HEK293 (cell line): ENCODE measurements at regions not wholly inside any gene's neighbourhood (a gene's known extent, or its start where the extent isn't known, plus 50 kb on each side); places are given as distances from the start of the nearest gene placed in this dataset.

Source experiments
- CTCF ChIA-PET: fragments of 350-600 bp; formaldehyde crosslinking; extraction: SDS; loops from one replicate; lab custom pipeline; 2021; ENCODE audit warnings: antibody characterized with exemption; lab: Yijun Ruan, JAX
- POLR2A ChIA-PET: fragments of 300-600 bp; formaldehyde crosslinking; extraction: SDS; loops from one replicate; lab custom pipeline; 2020; ENCODE audit warnings: antibody characterized with exemption, inconsistent platforms; lab: Yijun Ruan, JAX
- H3K27ac ChIP-seq: fragments of 200-500 bp; sonication (Bioruptor generic); 2 replicates; pipeline ENCODE4 v1.5.1; 2014; ENCODE audit warnings: low read depth, low read length, control low read depth, inconsistent platforms; ENCODE audit errors: extremely low read depth
- H3K36me3 ChIP-seq, 2 experiments: fragments of 200-500 bp in 1 of 2; sonication (Bioruptor generic) in 1 of 2; 1 replicate in 1 of 2; 2 replicates in 1 of 2; pipeline ENCODE4 v1.5.1; 2014 to 2017; ENCODE audit warnings: inconsistent platforms in 2 of 2, low read length in 2 of 2; ENCODE audit not compliant: control insufficient read depth in 2 of 2, insufficient read depth in 1 of 2
- H3K4me1 ChIP-seq: fragments of 200-500 bp; sonication (Bioruptor generic); 2 replicates; pipeline ENCODE4 v1.5.1; 2014; ENCODE audit warnings: mild to moderate bottlenecking, low read length, inconsistent platforms; ENCODE audit not compliant: control insufficient read depth, insufficient read depth
- H3K4me3 ChIP-seq: 2 replicates; pipeline ENCODE4 v1.5.1; 2011; ENCODE audit warnings: low read depth, mild to moderate bottlenecking, control low read depth, low read length, moderate library complexity
- H3K9me3 ChIP-seq: fragments of 200-500 bp; sonication (Bioruptor generic); 2 replicates; pipeline ENCODE4 v1.5.1; 2014; ENCODE audit warnings: low read depth, low read length, inconsistent platforms; ENCODE audit not compliant: control insufficient read depth, insufficient read depth
- FEZF1 ChIP-seq: fragments of 450-650 bp; formaldehyde crosslinking; IDR thresholded peaks from 2 replicates; pipeline ENCODE4 v1.5.1; 2016; ENCODE audit warnings: missing biosample characterization, missing genetic modification characterization
- KLF10 ChIP-seq: fragments of 450-650 bp; IDR thresholded peaks from 2 replicates; pipeline ENCODE4 v1.5.1; 2018; ENCODE audit warnings: missing biosample characterization, mild to moderate bottlenecking, missing genetic modification characterization
- KLF8 ChIP-seq: fragments of 450-650 bp; formaldehyde crosslinking; IDR thresholded peaks from 2 replicates; pipeline ENCODE4 v1.5.1; 2016; ENCODE audit warnings: missing biosample characterization, missing genetic modification characterization
- SALL2 ChIP-seq: fragments of 450-650 bp; formaldehyde crosslinking; IDR thresholded peaks from 2 replicates; pipeline ENCODE4 v1.5.0; 2017; ENCODE audit warnings: missing biosample characterization, mild to moderate bottlenecking, missing genetic modification characterization, borderline replicate concordance
- SP2 ChIP-seq: fragments of 450-650 bp; formaldehyde crosslinking; IDR thresholded peaks from 2 replicates; pipeline ENCODE4 v1.5.1; 2016; ENCODE audit warnings: missing biosample characterization, missing genetic modification characterization
- TCF7L2 ChIP-seq: IDR thresholded peaks from 2 replicates; pipeline ENCODE4 v1.6.1; 2011; ENCODE audit warnings: low read depth, mild to moderate bottlenecking, inconsistent platforms, low read length, moderate library complexity, borderline replicate concordance
- ZFP69B ChIP-seq: fragments of 450-650 bp; formaldehyde crosslinking; IDR thresholded peaks from 2 replicates; pipeline ENCODE4 v1.5.1; 2016; ENCODE audit warnings: missing biosample characterization, missing genetic modification characterization
- ZNF140 ChIP-seq: fragments of 450-650 bp; formaldehyde crosslinking; IDR thresholded peaks from 2 replicates; pipeline ENCODE4 v1.5.1; 2016; ENCODE audit warnings: missing biosample characterization, missing genetic modification characterization
- ZNF221 ChIP-seq: fragments of 450-650 bp; formaldehyde crosslinking; IDR thresholded peaks from 2 replicates; pipeline ENCODE4 v1.5.1; 2017; ENCODE audit warnings: missing biosample characterization, missing genetic modification characterization, borderline replicate concordance
- ZNF335 ChIP-seq: fragments of 450-650 bp; formaldehyde crosslinking; conservative IDR thresholded peaks from 2 replicates; pipeline ENCODE4 v1.5.1; 2016; ENCODE audit warnings: missing biosample characterization, missing genetic modification characterization
- ZNF510 ChIP-seq: fragments of 450-650 bp; formaldehyde crosslinking; IDR thresholded peaks from 2 replicates; pipeline ENCODE4 v1.5.1; 2018; ENCODE audit warnings: mild to moderate bottlenecking, missing genetic modification characterization, missing biosample characterization; ENCODE audit not compliant: insufficient replicate concordance
- ZNF530 ChIP-seq: fragments of 450-650 bp; formaldehyde crosslinking; IDR thresholded peaks from 2 replicates; pipeline ENCODE4 v1.5.1; 2016; ENCODE audit warnings: low read depth, missing biosample characterization, missing genetic modification characterization
- ZNF555 ChIP-seq: fragments of 450-650 bp; formaldehyde crosslinking; conservative IDR thresholded peaks from 2 replicates; pipeline ENCODE4 v1.5.1; 2017; ENCODE audit warnings: missing biosample characterization, mild to moderate bottlenecking, missing genetic modification characterization, inconsistent platforms
- ZNF621 ChIP-seq: fragments of 450-650 bp; formaldehyde crosslinking; IDR thresholded peaks from 2 replicates; pipeline ENCODE4 v1.5.1; 2017; ENCODE audit warnings: missing biosample characterization, missing genetic modification characterization
- ZNF701 ChIP-seq: fragments of 450-650 bp; formaldehyde crosslinking; IDR thresholded peaks from 2 replicates; pipeline ENCODE4 v1.5.1; 2016; ENCODE audit warnings: missing biosample characterization, missing genetic modification characterization
- ZNF707 ChIP-seq: fragments of 450-650 bp; formaldehyde crosslinking; IDR thresholded peaks from 2 replicates; pipeline ENCODE4 v1.5.1; 2016; ENCODE audit warnings: missing biosample characterization, missing genetic modification characterization
- ZNF791 ChIP-seq: fragments of 450-650 bp; formaldehyde crosslinking; IDR thresholded peaks from 2 replicates; pipeline ENCODE4 v1.5.1; 2016; ENCODE audit warnings: missing biosample characterization, missing genetic modification characterization
- ZSCAN23 ChIP-seq: fragments of 450-650 bp; formaldehyde crosslinking; IDR thresholded peaks from 2 replicates; pipeline ENCODE4 v1.5.1; 2016; ENCODE audit warnings: missing biosample characterization, missing genetic modification characterization
- TF ChIP-seq, protein P1 (sequence below): fragments of 450-650 bp; formaldehyde crosslinking; IDR thresholded peaks from 2 replicates; pipeline ENCODE4 v1.5.1; 2016; ENCODE audit warnings: missing biosample characterization, missing genetic modification characterization
- TF ChIP-seq, protein P2 (sequence below): fragments of 450-650 bp; formaldehyde crosslinking; IDR thresholded peaks from 2 replicates; pipeline ENCODE4 v1.5.1; 2016; ENCODE audit warnings: missing biosample characterization, missing genetic modification characterization
- TF ChIP-seq, protein P3 (sequence below): fragments of 450-650 bp; formaldehyde crosslinking; IDR thresholded peaks from 2 replicates; pipeline ENCODE4 v1.5.1; 2016; ENCODE audit warnings: missing biosample characterization, missing genetic modification characterization
- TF ChIP-seq, protein P4 (sequence below): fragments of 450-650 bp; formaldehyde crosslinking; IDR thresholded peaks from 2 replicates; pipeline ENCODE4 v1.5.1; 2017; ENCODE audit warnings: missing biosample characterization, missing genetic modification characterization
- TF ChIP-seq, protein P5 (sequence below): fragments of 450-650 bp; formaldehyde crosslinking; IDR thresholded peaks from 2 replicates; pipeline ENCODE4 v1.5.1; 2017; ENCODE audit warnings: missing biosample characterization, mild to moderate bottlenecking, missing genetic modification characterization, moderate library complexity

DNA sequence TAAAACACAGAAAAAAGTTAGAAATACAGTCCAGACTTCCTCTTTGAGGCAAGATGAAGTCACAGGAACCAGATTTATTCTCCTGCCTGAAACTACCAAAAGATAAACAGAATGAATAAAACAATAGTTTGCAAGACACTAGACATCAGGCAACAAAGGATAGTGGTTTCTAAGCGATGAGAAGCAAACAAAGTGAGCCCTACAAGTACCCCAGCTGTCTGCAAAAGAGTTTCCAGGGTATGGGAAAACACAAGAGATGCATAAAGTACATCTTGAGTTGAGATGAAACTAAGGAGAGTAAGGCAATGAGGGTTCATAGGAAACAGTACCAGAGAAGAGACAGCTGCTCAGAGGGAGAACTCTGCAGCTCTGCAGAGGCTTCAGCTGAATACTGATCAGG is 83.3 kb upstream of the COL24A1 start:
- CTCF ChIA-PET: no interaction called here

DNA sequence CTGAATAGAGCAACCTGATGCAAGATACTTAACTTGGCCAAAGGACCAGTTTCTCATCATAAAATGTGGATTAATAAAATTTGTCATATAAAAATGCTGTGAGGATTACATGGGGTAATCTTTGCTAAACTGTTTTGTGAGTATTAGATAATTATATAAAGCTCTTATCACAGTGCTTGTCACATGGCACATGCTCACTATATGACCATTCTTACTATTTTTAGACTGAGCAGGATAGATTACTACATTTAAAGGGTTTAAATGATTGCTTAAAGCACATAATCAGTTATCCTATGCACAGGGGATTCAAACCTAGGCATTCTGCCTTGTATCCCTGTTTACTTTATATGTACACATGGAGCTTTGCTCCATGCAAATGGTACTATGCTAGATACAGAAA is 82.9 kb upstream of the COL24A1 start:
- CTCF ChIA-PET: no interaction called here

More for the DNA sequence above, 83.3 kb upstream of the COL24A1 start:
- Histone ChIP-seq H3K9me3 (no peaks in the 10 kb centered on the region), H3K36me3 (no peaks in the 10 kb centered on the region), H3K4me3 (no peak overlapping the region), H3K27ac (no peak overlapping the region), H3K4me1 (no peaks in the 10 kb centered on the region)
- POLR2A ChIA-PET: no interaction called here
- TF ChIP-seq ZNF510 (tag by site-specific recombination): no peak
- TF ChIP-seq ZNF335: no peak
- TF ChIP-seq ZFP69B (tag by site-specific recombination): no peak
- no peak for TF ChIP-seq SP2 (tag by site-specific recombination)
- no peak for TF ChIP-seq TCF7L2
- TF ChIP-seq, protein P1, sequence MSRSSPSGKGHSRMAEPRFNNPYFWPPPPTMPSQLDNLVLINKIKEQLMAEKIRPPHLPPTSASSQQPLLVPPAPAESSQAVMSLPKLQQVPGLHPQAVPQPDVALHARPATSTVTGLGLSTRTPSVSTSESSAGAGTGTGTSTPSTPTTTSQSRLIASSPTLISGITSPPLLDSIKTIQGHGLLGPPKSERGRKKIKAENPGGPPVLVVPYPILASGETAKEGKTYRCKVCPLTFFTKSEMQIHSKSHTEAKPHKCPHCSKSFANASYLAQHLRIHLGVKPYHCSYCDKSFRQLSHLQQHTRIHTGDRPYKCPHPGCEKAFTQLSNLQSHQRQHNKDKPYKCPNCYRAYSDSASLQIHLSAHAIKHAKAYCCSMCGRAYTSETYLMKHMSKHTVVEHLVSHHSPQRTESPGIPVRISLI (tag by site-specific recombination): no peak
- no peak for TF ChIP-seq ZNF140 (tag by site-specific recombination)

More for the DNA sequence above, 82.9 kb upstream of the COL24A1 start:
- no peak for TF ChIP-seq ZNF701 (tag by site-specific recombination)
- TF ChIP-seq KLF10 (tag by site-specific recombination): no peak
- TF ChIP-seq, protein P2, sequence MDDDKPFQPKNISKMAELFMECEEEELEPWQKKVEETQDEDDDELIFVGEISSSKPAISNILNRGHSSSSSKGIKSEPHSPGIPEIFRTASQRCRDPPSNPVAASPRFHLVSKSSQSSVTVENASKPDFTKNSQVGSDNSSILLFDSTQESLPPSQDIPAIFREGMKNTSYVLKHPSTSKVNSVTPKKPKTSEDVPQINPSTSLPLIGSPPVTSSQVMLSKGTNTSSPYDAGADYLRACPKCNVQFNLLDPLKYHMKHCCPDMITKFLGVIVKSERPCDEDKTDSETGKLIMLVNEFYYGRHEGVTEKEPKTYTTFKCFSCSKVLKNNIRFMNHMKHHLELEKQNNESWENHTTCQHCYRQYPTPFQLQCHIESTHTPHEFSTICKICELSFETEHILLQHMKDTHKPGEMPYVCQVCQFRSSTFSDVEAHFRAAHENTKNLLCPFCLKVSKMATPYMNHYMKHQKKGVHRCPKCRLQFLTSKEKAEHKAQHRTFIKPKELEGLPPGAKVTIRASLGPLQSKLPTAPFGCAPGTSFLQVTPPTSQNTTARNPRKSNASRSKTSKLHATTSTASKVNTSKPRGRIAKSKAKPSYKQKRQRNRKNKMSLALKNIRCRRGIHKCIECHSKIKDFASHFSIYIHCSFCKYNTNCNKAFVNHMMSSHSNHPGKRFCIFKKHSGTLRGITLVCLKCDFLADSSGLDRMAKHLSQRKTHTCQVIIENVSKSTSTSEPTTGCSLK (tag by site-specific recombination): no peak
- TF ChIP-seq ZNF530: no peak
- TF ChIP-seq ZNF221 (tag by site-specific recombination): no peak
- TF ChIP-seq, protein P3, sequence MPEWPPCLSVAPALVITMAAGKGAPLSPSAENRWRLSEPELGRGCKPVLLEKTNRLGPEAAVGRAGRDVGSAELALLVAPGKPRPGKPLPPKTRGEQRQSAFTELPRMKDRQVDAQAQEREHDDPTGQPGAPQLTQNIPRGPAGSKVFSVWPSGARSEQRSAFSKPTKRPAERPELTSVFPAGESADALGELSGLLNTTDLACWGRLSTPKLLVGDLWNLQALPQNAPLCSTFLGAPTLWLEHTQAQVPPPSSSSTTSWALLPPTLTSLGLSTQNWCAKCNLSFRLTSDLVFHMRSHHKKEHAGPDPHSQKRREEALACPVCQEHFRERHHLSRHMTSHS: no peak
- no peak for TF ChIP-seq ZNF791 (tag by site-specific recombination)
- TF ChIP-seq ZSCAN23 (tag by site-specific recombination): no peak
- TF ChIP-seq KLF8 (tag by site-specific recombination): no peak
- TF ChIP-seq, protein P4, sequence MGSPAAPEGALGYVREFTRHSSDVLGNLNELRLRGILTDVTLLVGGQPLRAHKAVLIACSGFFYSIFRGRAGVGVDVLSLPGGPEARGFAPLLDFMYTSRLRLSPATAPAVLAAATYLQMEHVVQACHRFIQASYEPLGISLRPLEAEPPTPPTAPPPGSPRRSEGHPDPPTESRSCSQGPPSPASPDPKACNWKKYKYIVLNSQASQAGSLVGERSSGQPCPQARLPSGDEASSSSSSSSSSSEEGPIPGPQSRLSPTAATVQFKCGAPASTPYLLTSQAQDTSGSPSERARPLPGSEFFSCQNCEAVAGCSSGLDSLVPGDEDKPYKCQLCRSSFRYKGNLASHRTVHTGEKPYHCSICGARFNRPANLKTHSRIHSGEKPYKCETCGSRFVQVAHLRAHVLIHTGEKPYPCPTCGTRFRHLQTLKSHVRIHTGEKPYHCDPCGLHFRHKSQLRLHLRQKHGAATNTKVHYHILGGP (tag by site-specific recombination): no peak
- TF ChIP-seq SALL2: no peak
- TF ChIP-seq ZNF555: no peak
- no peak for TF ChIP-seq FEZF1 (tag by site-specific recombination)
- TF ChIP-seq TCF7L2: no peak
- TF ChIP-seq ZNF621 (tag by site-specific recombination): no peak
- TF ChIP-seq, protein P5, sequence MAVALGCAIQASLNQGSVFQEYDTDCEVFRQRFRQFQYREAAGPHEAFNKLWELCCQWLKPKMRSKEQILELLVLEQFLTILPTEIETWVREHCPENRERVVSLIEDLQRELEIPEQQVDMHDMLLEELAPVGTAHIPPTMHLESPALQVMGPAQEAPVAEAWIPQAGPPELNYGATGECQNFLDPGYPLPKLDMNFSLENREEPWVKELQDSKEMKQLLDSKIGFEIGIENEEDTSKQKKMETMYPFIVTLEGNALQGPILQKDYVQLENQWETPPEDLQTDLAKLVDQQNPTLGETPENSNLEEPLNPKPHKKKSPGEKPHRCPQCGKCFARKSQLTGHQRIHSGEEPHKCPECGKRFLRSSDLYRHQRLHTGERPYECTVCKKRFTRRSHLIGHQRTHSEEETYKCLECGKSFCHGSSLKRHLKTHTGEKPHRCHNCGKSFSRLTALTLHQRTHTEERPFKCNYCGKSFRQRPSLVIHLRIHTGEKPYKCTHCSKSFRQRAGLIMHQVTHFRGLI (tag by site-specific recombination): no peak
- TF ChIP-seq ZNF707: no peak
- TF ChIP-seq, all 188 proteins: peak for 0
- POLR2A ChIA-PET: no interaction called here
- Histone ChIP-seq H3K9me3 (no peaks in the 10 kb centered on the region), H3K4me1 (no peaks in the 10 kb centered on the region), H3K4me3 (no peak overlapping the region), H3K36me3 (no peaks in the 10 kb centered on the region), H3K27ac (no peak overlapping the region)
